Naive B cell (primary cell): ENCODE measurements at regions not wholly inside any gene's neighbourhood (a gene's known extent, or its start where the extent isn't known, plus 50 kb on each side); places are given as distances from the start of the nearest gene placed in this dataset.
"Not testable (repeated sequence)": the region's sequence is repeated elsewhere in the genome, so short reads cannot be mapped to it uniquely, and the experiment has no call there.

Experiments used
- ATAC-seq, 2 donors: fragments of 150-1000 bp; cut with Tn5 transposase; 2 replicates each; pipeline ENCODE4 v1.10.0; 2021; ENCODE audit warnings: low read depth in 2 of 2, mild to moderate bottlenecking in 2 of 2, moderate library complexity in 2 of 2
- DNase-seq: peaks from one replicate; pipeline ENCODE4 v3.0.0; 2022
- H3K27ac Mint-ChIP-seq, 6 donors: one replicate each; pipeline ENCODE4 v1.8.0; 2020 to 2022; ENCODE audit warnings: mild to moderate bottlenecking in 6 of 6, mixed read lengths in 6 of 6, moderate library complexity in 5 of 6, inconsistent platforms in 2 of 6
- H3K27me3 Mint-ChIP-seq, 3 donors: one replicate each; pipeline ENCODE4 v1.8.0; 2021 to 2022; ENCODE audit warnings: mixed read lengths in 3 of 3, mild to moderate bottlenecking in 1 of 3
- H3K36me3 Mint-ChIP-seq, 2 donors: one replicate each; pipeline ENCODE4 v1.8.0; 2020 to 2022; ENCODE audit warnings: mixed read lengths in 2 of 2, inconsistent platforms in 1 of 2, mild to moderate bottlenecking in 1 of 2
- H3K4me1 Mint-ChIP-seq, 3 donors: one replicate each; pipeline ENCODE4 v1.8.0; 2020 to 2022; ENCODE audit warnings: mixed read lengths in 3 of 3, inconsistent platforms in 1 of 3, mild to moderate bottlenecking in 1 of 3, moderate library complexity in 1 of 3
- H3K4me3 Mint-ChIP-seq, 8 donors: one replicate each; pipeline ENCODE4 v1.8.0; 2020 to 2022; ENCODE audit warnings: mild to moderate bottlenecking in 8 of 8, mixed read lengths in 8 of 8, moderate library complexity in 8 of 8, inconsistent platforms in 2 of 8
- H3K9me3 Mint-ChIP-seq, 7 donors: one replicate each; pipeline ENCODE4 v1.8.0; 2020 to 2022; ENCODE audit warnings: mixed read lengths in 7 of 7, mild to moderate bottlenecking in 5 of 7, inconsistent platforms in 2 of 7, moderate library complexity in 1 of 7

DNA sequence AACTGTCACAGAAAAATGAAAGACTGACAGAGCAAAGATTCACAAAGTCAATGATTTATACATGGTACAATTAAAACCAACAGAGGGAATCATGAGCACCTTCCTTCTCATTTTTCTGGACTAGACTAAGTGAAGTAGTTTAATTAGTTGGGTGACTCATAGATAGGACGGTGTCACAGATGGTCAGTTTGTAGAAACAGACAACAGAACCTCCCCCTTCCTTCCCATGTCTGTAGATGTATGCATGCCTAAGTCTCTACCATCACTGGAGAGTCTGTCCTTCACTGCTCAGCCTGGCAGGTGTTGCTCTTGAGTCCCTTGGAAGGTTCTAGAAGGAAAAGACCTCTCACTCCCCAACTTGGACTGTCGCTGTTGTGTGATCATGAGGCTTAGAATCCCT is 75.4 kb upstream of the EEF1E1 start:
- H3K27me3 Mint-ChIP-seq: peaks cover 27 to 36% (median 31%) of the 10 kb centered on the region in 3 donors
- no peak for DNase-seq
- peaks cover 0 to 5% (median 0%) of the 10 kb centered on the region in 7 donors for H3K9me3 Mint-ChIP-seq
- peaks cover 0 to 7% of the 10 kb centered on the region in 2 donors for H3K36me3 Mint-ChIP-seq
- ATAC-seq: no peak
- H3K27ac Mint-ChIP-seq: no peak overlapping the region
- H3K4me1 Mint-ChIP-seq: no peaks in the 10 kb centered on the region
- no peak overlapping the region for H3K4me3 Mint-ChIP-seq

DNA sequence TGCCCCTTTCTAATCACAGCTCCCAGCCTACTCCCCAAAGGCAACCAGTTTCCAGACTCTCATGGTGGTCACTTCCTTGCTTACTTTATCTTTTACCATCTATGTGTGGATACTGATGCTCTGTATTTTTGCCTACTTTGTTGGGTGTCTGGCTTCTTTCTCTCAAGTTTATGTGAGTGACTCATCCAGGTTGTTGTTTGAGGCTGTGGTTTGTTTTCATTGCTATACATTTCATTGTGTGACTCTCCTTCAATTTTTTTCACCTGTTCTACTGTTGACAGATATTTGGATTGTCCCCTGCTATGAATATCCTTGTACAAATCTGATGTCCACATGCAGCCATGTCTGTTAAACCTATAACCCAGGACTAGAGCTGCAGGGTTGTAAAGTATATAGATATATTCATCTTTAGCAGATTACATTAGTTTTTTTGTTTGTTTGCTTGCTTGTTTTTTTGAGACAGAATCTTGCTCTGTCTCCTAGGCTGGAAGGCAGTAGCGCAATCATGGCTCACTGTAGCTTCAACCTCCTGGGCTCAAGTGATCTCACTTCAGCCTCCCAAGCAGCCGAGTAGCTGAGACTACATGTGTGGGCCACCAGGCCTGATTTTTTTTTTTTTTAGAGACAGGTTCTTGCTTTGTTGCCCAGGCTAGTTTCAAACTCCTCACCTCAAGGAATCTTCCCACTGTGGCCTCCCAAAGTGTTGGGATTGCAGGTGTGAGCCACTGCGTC is 72.9 kb upstream of the EEF1E1 start:
- H3K9me3 Mint-ChIP-seq: peaks cover 0 to 5% (median 0%) of the 10 kb centered on the region in 7 donors
- H3K36me3 Mint-ChIP-seq: peaks cover 0 to 7% of the 10 kb centered on the region in 2 donors
- H3K27ac Mint-ChIP-seq: no peak overlapping the region
- H3K27me3 Mint-ChIP-seq: peaks cover 22 to 25% (median 24%) of the 10 kb centered on the region in 3 donors
- ATAC-seq (no peak), DNase-seq (no peak)
- H3K4me3 Mint-ChIP-seq: no peak overlapping the region
- no peaks in the 10 kb centered on the region for H3K4me1 Mint-ChIP-seq

DNA sequence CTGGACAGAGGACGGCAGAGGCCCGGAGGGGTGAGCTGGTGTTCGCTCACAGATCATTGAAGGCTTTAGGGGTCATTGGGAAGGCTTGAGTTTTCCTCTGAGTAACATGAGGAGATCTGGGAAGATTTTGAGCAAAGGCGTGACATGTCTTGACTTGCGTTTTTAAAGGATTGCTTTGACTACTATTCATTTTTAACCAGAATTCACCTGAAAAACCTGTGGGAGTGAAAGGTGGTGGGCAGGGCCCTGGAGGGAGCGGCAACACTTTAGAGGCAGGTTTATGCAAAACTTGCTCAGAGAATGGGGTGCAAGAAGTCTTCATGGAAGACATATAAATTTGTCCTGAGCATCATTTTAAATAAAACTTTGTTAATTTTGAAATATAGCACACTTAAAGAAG is 72.2 kb upstream of the EEF1E1 start:
- H3K27ac Mint-ChIP-seq: no peak overlapping the region
- H3K9me3 Mint-ChIP-seq: peaks cover 0 to 5% (median 0%) of the 10 kb centered on the region in 7 donors
- H3K36me3 Mint-ChIP-seq: peaks cover 0 to 7% of the 10 kb centered on the region in 2 donors
- DNase-seq (no peak), ATAC-seq (no peak)
- peaks cover 22 to 25% (median 24%) of the 10 kb centered on the region in 3 donors for H3K27me3 Mint-ChIP-seq
- no peak overlapping the region for H3K4me3 Mint-ChIP-seq
- no peaks in the 10 kb centered on the region for H3K4me1 Mint-ChIP-seq

DNA sequence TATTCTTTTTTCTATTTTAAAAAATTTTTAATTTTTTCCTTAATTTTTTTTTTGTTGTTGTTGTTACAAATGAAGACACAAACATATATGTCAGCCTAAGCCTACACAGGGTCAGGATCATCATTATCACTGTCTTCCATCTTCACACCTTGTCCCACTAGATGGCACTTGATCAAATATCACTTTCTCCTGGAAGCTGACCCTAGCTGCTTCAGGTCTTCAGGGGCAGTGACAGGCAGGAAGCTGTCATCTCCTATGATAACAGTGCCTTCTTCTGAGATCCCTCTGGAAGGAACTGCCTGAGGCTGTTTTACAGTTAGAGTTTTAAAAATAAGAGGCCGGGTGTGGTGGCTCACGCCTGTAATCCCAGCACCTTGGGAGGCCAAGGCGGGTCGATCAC is 70.2 kb upstream of the EEF1E1 start:
- H3K4me3 Mint-ChIP-seq: no peak overlapping the region
- peaks cover 0 to 7% of the 10 kb centered on the region in 2 donors for H3K36me3 Mint-ChIP-seq
- peaks cover 18 to 25% (median 21%) of the 10 kb centered on the region in 3 donors for H3K27me3 Mint-ChIP-seq
- H3K9me3 Mint-ChIP-seq: peaks cover 0 to 5% (median 0%) of the 10 kb centered on the region in 7 donors
- no peak for DNase-seq
- no peak overlapping the region for H3K27ac Mint-ChIP-seq
- no peak for ATAC-seq
- no peaks in the 10 kb centered on the region for H3K4me1 Mint-ChIP-seq

DNA sequence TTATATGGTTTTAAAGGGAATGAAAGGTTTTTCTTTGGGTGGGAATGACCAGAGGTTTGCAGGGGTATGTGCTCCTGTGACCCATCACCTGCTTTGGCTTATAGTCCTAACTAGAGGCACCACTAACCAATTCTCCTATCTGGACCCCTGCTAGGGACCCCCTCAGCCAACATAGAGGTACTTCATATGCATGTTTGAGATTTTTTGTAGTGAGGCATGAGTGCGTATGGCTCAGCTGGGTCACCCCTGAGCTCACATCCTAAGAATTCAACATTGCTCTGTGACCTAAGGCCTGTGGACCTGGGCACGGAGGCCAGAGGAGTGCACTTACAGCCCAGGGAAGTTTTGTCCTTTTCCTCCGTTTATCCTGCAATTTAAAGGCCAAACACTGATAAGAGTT is 68.4 kb upstream of the EEF1E1 start:
- Mint-ChIP-seq H3K4me1 (no peaks in the 10 kb centered on the region), H3K27ac (no peak overlapping the region), H3K36me3 (peaks cover 4 to 7% of the 10 kb centered on the region in 2 donors), H3K27me3 (peaks cover 10 to 25% (median 16%) of the 10 kb centered on the region in 3 donors), H3K9me3 (peaks cover 0 to 5% (median 0%) of the 10 kb centered on the region in 7 donors), H3K4me3 (no peak overlapping the region)
- DNase-seq (no peak), ATAC-seq (no peak)

DNA sequence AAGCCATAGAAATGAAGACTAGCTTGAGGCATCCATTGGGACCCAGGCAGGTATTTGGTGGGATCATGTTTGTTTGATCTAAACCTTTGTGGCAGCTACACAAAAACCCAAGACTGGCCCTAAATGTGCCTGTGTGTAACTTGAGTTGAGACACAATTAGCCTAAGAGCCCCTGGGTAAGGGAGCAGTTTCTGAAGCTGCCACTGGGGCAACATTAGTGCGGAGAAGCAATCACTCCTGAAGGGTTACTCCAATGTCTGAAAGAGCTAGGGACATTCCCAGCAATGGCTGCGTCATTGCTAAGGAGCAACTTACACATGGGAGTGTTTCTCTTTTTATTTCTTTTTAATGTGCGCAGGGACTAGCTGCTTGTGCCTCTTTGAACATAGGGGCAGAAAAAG is 67.9 kb upstream of the EEF1E1 start:
- Mint-ChIP-seq H3K4me1 (no peaks in the 10 kb centered on the region), H3K27ac (no peak overlapping the region), H3K27me3 (peaks cover 10 to 24% (median 16%) of the 10 kb centered on the region in 3 donors), H3K4me3 (no peak overlapping the region), H3K36me3 (peaks cover 4 to 7% of the 10 kb centered on the region in 2 donors), H3K9me3 (peaks cover 0 to 5% (median 0%) of the 10 kb centered on the region in 7 donors)
- DNase-seq: no peak
- ATAC-seq: no peak

DNA sequence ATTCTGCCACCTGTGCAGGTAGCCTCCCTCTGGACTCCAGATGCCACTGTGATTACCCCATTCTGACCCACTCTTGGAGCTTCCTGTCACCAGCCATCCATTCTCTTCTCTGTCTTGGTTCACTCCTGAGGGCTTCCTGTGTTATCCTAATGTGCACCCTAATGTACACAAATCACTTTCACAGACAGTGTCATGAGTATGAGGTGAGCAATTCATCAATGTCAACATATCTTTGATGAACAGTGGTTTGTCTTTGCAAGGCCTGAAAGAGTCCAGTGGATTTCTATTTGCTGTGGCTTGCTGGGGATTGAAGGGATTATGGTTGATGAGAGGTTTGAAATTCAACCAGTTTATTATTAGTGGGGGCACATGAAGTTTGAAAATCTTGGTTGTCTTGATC is 63.8 kb upstream of the EEF1E1 start:
- H3K36me3 Mint-ChIP-seq: peaks cover 0 to 4% of the 10 kb centered on the region in 2 donors
- DNase-seq: no peak
- peaks cover 0 to 13% (median 1%) of the 10 kb centered on the region in 7 donors for H3K9me3 Mint-ChIP-seq
- ATAC-seq: no peak
- H3K27ac Mint-ChIP-seq: no peak overlapping the region
- H3K4me1 Mint-ChIP-seq: no peaks in the 10 kb centered on the region
- H3K27me3 Mint-ChIP-seq: peaks cover 5 to 11% (median 9%) of the 10 kb centered on the region in 3 donors
- H3K4me3 Mint-ChIP-seq: no peak overlapping the region

- H3K36me3 Mint-ChIP-seq, H3K27ac Mint-ChIP-seq, DNase-seq, ATAC-seq, H3K4me1 Mint-ChIP-seq: not testable (repeated sequence)
- Mint-ChIP-seq H3K4me3 (peak overlapping the region in 1 of 8 donors; percentile 39), H3K27me3 (peaks cover 7 to 11% (median 9%) of the 10 kb centered on the region in 3 donors), H3K9me3 (peaks cover 0 to 13% (median 1%) of the 10 kb centered on the region in 7 donors)
Measured at GRCh38 chr6:8165008-8165407, 62.7 kb upstream of the EEF1E1 start.

GRCh38 chr6:8164281-8164680 is 61.9 kb upstream of the EEF1E1 start:
- not testable (repeated sequence) for H3K4me3 Mint-ChIP-seq, H3K4me1 Mint-ChIP-seq, DNase-seq, H3K36me3 Mint-ChIP-seq, H3K27ac Mint-ChIP-seq, ATAC-seq
- H3K27me3 Mint-ChIP-seq: peaks cover 9 to 16% (median 13%) of the 10 kb centered on the region in 3 donors
- H3K9me3 Mint-ChIP-seq: peaks cover 0 to 13% (median 1%) of the 10 kb centered on the region in 7 donors

DNA sequence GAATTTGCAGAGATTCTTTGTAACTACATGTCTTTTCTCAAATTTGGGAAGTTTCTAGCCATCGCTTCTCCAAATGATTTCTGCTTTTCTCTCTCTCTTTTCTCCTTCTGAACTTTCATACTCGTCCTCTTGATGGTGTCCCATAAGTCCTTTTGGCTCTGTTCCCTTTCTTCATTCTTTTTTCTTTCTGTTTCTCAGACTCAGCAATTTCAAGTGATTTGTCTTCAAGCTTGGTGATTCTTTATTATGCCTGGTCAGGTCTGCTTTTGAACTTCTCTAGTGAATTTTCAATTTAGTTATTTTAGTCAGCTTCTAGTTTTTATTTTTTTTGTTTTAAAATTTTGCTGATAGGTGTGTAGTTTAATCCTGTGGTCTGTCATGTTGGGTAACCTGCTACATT is 57.6 kb upstream of the EEF1E1 start:
- Mint-ChIP-seq H3K4me3 (no peak overlapping the region), H3K9me3 (peaks cover 0 to 13% (median 2%) of the 10 kb centered on the region in 7 donors), H3K27ac (no peak overlapping the region), H3K4me1 (no peaks in the 10 kb centered on the region), H3K36me3 (no peaks in the 10 kb centered on the region), H3K27me3 (peaks cover 7 to 19% (median 16%) of the 10 kb centered on the region in 3 donors)
- no peak for ATAC-seq
- DNase-seq: no peak

DNA sequence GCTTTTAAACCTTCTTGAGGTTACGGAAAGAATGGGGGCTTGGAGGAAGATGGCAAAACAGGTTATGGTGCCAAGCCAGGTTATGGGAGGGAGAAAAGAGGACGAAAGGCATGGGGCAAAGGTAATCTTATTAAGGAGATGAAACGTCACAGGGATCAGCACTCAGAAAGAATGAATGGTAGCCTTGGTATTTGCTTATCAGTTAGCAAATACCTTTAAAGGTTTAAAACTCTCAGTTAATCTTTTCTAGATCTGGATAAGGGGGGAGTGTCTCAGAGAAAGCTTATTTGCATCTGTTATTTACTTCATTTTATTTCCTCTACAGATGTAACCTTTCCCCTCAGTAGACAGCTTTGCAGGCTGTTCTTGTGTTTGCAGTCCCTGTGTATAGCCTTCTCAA is 55.5 kb upstream of the EEF1E1 start:
- H3K4me3 Mint-ChIP-seq: no peak overlapping the region
- no peaks in the 10 kb centered on the region for H3K4me1 Mint-ChIP-seq
- H3K27ac Mint-ChIP-seq: no peak overlapping the region
- H3K27me3 Mint-ChIP-seq: peaks cover 16 to 33% (median 23%) of the 10 kb centered on the region in 3 donors
- H3K9me3 Mint-ChIP-seq: peaks cover 0 to 13% (median 2%) of the 10 kb centered on the region in 7 donors
- DNase-seq (no peak), ATAC-seq (no peak)
- no peaks in the 10 kb centered on the region for H3K36me3 Mint-ChIP-seq

DNA sequence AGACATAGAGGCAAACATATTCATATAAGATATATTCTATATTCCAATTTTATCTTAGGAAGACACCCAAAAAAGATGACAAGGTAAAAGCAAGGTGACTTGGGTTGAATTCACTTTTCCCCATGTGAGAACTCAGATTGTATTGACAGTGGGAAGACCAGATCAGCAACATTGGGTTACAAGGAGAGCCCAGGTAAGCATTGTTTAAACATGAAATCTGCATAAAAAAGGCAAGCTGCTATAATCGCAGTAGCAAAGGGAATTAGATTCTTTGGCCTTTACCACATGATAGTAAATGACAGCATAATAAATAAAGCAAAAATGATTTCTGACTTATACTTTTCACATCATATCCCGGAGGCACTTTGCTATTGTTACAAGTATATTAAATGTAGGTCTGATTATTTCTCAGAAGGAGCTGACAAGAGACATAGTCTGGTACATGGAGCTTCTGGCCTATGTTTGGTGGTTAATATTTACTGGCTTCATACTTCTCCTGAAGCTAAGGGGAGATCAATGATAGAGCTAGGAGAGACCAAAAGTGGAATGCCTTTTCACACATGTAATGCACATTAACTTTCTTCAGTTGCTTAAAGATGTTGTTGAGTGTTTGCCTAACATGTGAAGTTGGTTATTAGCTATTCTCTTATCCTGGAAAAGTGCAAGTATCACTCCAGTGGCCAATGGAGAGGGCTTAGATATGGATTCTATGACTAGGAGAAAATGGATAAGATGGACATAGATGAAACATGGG is 53.1 kb upstream of the EEF1E1 start:
- Mint-ChIP-seq H3K27ac (no peak overlapping the region), H3K4me1 (no peaks in the 10 kb centered on the region), H3K9me3 (peaks cover 0 to 4% (median 0%) of the 10 kb centered on the region in 7 donors), H3K36me3 (no peaks in the 10 kb centered on the region), H3K27me3 (peaks cover 12 to 33% (median 16%) of the 10 kb centered on the region in 3 donors), H3K4me3 (no peak overlapping the region)
- ATAC-seq: no peak
- no peak for DNase-seq
